Kidney glomerular epithelial cell (primary cell): ENCODE measurements at regions not wholly inside any gene's neighbourhood (a gene's known extent, or its start where the extent isn't known, plus 50 kb on each side); places are given as distances from the start of the nearest gene placed in this dataset.
"Not testable (repeated sequence)": the region's sequence is repeated elsewhere in the genome, so short reads cannot be mapped to it uniquely, and the experiment has no call there.

Experiments used
- DNase-seq: peaks from one replicate; lab custom pipeline; 2025; lab: John Stamatoyannopoulos, UW

DNA sequence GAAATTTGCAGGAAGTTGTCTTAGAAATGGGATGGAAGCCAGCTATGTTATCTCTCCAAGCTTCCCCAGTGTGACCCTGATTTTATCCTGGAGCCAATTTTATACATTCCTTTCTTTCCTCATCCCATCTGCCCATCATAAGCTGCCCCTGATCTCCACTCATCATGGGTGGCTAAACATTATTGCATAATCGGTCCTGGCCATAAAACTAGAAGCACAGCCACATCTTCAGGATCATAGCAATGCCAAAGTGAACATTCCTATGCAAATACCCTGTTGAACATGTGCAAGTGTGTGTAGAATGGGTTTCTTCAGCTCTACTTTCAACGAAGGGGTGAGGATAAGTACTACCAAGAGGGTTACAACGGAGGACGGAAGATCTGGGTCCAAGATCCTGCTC lies 50.6 kb upstream of the COG2 start:
- DNase-seq: no peak

- DNase-seq: peak; percentile 37
Measured at GRCh38 chr1:230589951-230590350, 52.3 kb upstream of the COG2 start.

GRCh38 chr1:230588323-230588746 lies 53.9 kb upstream of the COG2 start:
- no peak for DNase-seq

DNA sequence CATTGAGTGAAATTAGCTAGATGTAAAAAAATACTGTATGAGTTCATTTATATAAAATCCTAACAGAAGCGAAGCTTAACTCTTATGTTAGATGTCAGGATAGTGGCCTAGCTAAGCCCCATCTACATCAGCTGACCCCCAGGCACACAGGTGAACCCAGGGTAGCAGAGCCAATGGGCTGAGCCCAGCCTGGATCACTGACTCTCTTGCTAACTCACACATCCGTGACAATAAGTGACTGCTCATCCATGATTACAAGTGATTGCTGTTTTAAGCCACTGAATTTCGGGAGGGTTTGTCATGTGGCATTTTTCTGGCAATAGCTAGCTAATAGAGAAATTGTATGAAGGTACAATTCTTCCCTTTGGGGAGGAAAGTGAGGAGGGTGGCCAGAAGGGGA lies 55.2 kb upstream of the COG2 start:
- DNase-seq: no peak

- no peak for DNase-seq
Measured at GRCh38 chr1:230584660-230585059, 57.6 kb upstream of the COG2 start.

DNA sequence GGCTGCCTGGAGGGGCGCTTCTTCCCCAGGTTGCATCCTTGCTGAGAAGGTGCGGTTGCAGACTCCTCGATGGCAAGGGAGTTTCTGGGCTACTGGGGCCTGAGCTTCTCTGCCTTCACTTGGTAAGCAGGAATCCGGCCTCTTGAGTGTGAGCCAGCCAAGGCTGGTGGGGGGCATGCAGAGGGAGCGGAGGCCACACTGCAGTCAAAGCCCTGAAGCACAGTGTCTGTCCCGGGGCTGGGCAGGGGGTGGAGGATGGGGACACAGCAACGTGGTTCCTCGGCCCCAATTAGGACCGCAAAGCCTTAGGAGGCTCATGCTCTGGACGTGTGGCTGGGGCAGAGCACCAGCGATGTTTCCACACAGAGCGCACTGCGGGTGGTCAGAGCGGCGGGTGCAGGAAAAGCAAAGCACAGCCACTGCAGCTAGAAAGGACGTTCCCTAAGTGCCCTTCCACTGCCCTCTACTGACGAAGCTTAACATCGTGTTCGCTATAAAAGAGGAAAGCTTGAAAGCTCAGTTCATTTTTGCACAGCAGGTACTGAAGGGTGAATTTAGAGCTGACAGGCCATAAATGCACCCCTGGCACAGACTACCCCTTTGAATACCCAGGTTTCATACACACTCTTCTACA lies 60.7 kb upstream of the COG2 start:
- DNase-seq: no peak

GRCh38 chr1:230578616-230579015 lies 63.7 kb upstream of the COG2 start:
- DNase-seq: no peak

- no peak for DNase-seq
Measured at GRCh38 chr1:230577537-230577936, 64.7 kb upstream of the COG2 start.

DNA sequence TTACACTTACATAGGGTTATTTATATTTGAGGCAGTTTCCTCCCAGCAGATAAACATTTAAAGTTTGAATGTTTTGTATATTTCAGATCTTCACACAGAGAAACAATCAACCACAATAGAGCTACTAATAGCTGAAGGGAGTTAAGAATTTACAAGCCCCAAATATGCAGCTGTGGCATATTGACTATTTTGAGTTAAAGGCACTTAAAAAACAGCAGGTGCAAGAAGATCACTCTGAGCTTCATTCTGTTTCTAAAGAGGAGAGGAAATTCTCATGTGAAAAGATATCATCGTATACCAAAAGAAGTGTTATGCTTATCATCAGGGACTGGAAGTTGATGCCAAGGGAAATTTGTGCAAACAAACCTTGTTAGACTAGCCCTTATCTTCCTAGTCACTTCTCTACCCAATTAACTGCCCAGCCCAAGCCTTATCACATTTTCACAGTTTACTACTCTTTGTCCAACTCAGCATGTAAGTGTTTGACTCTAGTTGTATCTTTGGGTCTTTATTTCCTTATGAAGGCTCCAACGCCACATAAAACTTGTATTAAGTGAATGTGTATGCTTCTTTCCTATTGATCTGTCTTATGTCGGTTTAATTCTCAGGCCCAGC lies 66.3 kb upstream of the COG2 start:
- DNase-seq: no peak

- no peak for DNase-seq
Measured at GRCh38 chr1:230574502-230574901, 67.8 kb upstream of the COG2 start.

DNA sequence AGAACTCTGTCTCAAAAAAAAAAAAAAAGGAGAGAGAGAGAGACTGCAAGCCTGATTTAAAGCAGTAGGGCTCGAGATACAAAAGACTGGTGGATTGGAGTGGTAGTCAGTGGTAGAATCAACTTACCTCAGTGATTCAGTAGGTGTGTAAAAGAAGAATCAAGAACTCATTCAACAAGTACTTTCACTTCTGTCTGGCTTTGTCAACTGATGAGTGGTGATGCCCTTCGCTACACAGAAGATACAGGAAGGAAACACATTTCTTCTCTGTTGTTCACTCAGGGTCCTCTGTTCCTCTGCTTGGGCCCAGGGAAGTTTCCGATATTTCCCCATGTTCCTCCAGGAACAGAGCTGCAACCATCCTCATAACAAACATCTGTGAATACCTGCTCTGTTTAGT lies 68.6 kb upstream of the COG2 start:
- no peak for DNase-seq

DNA sequence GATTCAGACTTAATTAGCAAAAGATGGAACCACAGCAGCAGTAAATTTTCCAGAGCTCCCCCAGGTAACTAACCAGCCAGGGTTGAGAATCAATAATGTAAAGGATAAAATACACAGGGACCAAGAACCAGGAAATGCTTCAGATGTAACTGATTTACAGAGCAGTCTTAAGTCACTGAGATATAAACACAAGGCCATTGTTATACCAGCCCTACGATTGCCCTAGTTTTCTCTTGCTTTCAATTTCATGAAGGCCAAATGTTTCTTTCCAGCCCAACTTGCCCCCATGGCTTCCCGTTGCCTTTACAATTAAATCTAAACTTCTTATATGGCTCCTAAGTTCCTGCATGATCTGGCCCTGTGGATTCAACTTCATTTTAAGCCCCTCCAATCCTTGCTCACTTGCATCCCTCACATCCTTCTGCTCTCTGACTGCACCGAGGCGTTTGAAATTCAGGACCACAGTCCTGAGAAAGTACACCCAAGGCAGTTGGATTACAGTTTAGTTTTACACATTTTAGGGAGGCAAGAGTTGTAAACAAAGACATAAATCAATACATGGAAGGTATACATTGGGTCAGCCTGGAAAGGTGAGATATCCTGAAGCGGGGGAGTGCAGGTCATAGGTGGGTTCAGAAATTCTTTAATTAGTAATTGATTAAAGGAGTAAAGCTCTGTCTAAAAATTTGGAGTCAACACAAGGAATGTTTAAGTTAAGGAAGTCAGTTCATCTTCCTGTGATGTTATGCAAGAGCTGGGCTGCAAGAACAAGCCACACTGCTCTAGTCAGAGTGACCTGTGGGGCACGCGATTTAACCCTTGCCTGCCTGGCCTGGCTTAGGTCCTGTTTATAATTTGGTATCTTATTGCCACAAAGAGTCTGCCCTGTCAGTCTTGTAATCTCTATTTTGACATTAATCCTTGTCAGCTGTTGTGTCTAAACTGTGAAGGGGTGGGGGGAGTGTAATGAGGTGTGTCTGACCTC lies 69.9 kb upstream of the COG2 start:
- peak; percentile 56 for DNase-seq

DNA sequence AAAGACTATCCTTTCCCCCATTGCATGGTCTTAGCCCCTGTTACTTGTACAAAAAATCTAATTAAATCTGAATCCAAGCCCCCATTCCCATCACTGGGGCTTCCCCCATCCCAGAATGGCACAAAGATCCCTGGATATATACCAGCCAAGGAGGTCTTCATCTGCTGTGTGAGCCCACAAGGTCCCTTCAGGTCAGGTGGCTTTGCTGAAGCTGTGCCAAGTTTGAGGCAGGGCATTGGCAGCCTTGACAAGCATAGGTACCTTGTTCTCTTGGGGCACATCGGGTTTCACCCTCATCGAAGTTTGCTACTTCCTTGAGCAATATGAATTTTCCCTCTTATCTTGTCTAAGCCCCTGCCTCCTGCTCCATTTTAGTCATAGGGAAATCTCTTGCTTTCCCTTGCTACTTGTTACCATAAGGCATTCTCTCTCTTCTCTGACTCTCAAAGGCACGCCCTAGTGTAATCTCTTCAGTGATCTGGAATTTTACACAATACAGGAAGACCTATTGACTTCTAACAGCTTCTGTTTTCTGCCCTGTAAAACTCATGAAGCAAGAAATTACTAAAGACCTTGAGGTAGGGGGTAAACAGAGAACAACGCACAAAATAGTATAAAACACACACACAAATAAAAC lies 71.4 kb upstream of the COG2 start:
- no peak for DNase-seq

DNA sequence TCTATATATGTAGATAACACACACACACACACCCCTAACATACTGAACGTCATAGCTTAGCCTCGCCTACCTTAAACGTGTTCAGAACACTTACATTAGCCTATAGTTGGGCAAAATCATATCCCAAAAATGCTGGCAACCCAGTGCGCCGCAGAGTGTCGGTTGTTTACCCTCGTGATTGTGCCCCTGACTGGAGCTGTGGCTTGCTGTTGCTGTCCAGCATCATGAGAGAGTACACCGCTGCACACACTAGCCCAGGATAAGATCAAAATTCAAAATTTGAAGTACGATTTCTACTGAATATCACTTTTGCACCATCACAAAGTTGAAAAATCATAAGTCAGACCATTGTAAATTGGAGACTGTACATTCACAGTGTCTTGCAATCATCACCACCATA lies 73.1 kb upstream of the COG2 start:
- DNase-seq: no peak

DNA sequence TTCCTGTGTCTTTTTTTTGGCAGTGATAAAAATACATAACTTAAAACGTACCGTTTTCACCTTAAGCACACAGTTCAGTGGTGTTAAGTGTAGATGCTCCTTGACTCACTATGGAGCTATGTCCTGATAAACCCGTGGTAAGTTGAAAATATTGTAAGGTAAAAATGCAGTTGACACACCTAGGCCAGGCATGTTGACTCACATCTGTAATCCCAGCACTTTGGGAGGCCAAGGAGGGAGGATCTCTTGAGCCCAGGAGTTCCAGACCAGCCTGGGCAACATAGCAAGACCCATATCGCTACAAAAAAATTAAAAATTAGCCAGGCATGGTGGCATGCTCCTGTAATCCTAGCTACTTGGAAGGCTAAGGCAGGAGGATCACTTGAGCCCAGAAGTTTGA lies 73.6 kb upstream of the COG2 start:
- no peak for DNase-seq

- no peak for DNase-seq
Measured at GRCh38 chr1:230568008-230568407, 74.3 kb upstream of the COG2 start.

DNA sequence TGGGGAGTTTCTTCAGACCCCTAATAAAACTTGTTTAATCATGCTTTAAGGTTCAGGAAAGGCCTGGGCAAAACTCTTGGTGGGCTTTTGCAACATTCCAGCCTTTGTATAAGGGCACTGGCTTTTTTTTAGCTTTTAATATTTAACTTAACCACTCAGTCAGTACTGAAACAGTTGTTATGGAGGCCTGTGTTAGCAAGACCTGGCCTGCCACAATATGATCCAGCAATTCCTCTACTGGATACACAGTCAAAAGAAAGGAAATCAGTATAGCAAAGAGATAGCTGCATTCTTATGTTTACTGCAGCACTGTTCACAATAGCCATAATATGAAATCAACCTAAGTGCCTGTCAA lies 75.1 kb upstream of the COG2 start:
- no peak for DNase-seq

- not testable (repeated sequence) for DNase-seq
Measured at GRCh38 chr1:230566532-230567220, 75.6 kb upstream of the COG2 start.

- DNase-seq: no peak
Measured at GRCh38 chr1:230565141-230565540, 77.1 kb upstream of the COG2 start.

DNA sequence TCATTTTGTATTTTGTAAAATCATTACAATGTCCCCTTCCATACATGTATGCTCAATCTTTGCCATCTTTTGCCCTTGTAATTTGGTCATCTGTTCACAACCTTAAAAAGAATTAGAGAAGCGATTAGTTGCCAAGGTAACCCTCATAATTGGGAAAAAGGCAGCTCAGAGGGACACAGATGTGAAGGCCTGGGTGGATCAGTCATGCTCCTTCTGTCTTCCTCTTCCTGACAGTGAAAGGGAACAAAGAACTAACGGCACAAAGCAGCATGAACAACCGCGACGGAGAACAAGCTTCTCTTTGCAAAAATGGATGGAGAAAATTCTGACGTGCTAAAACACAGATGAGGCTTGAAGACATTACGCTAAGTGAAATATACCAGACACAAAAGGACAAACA lies 78.7 kb upstream of the COG2 start:
- no peak for DNase-seq

DNA sequence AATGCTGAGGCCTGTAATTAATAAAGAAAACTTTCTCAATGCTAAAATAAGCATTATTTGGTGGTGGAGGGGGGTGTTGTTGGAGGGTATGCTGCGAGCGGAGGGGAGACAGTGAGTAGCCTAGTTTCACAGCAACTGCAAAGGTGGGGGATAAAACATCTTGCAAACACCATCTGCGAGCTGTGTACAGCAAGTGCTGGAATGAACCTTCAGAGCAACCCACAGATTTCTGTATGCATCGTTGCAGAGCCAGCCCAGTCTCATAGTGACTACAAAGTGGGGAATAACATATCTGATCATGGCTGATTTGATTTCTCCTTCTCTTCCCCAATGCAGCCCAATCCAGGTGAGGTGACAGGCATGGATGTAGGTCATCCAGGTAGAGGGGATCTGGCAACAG lies 80.7 kb upstream of the COG2 start:
- DNase-seq: no peak

DNA sequence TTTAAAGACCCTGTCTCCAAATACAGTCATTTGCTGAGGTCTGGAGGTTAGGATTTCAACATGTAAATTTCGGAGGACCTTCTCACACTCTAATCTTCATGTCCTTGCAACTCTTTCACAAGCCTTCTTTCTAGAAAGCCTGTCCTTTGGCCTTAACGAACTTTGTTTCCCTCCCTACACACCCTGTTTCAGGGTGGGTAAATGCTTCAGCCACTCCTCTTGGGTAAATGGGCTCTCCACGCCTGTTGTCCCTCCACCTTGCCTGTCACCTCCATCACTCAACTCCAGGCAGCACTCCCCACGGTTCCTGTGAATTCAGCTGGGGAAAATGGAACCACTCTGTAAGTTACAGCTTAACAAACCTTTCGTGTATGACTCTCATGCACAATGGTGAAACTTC lies 84.0 kb upstream of the COG2 start:
- no peak for DNase-seq
